SK-N-SH (cell line): ENCODE measurements at regions not wholly inside any gene's neighbourhood (a gene's known extent, or its start where the extent isn't known, plus 50 kb on each side); places are given as distances from the start of the nearest gene placed in this dataset.

Experiments
- CTCF ChIA-PET: fragments of 300-600, 350-600 bp; formaldehyde crosslinking; extraction: SDS; loops from one replicate; lab custom pipeline; 2021; lab: Yijun Ruan, JAX
- POLR2A ChIA-PET: fragments of 350-600 bp; sonication (Branson Sonifier 250); formaldehyde crosslinking; extraction: SDS; loops from one replicate; lab custom pipeline; 2020; ENCODE audit warnings: antibody characterized with exemption, inconsistent platforms; lab: Yijun Ruan, JAX
- DNase-seq: peaks from one replicate; pipeline ENCODE4 v3.0.0; 2012
- H2AFZ ChIP-seq: fragments of 200-600 bp; sonication (generic); 2 replicates; pipeline ENCODE4 v1.8.1; 2016; ENCODE audit warnings: antibody characterized with exemption, mild to moderate bottlenecking, low read depth
- H3F3A ChIP-seq: fragments of 200-600 bp; sonication (generic); replicated peaks from 2 replicates; pipeline ENCODE3; 2016; ENCODE audit warnings: antibody characterized with exemption, mild to moderate bottlenecking; ENCODE audit not compliant: insufficient read depth
- H3K27ac ChIP-seq, 2 experiments: fragments of 200-500 bp in 1 of 2; fragments of 200-600 bp in 1 of 2; sonication (Bioruptor generic) in 1 of 2; sonication (generic), shearing (Covaris generic) in 1 of 2; 2 replicates each; pipeline versions ENCODE4 v1.5.1 to v1.6.1; 2014 to 2016; ENCODE audit warnings: low read depth in 2 of 2, inconsistent platforms in 1 of 2, low read length in 1 of 2, mild to moderate bottlenecking in 1 of 2, mixed read lengths in 1 of 2
- H3K27me3 ChIP-seq: fragments of 200-600 bp; sonication (generic), shearing (Covaris generic); 2 replicates; pipeline ENCODE4 v1.6.1; 2016; ENCODE audit warnings: mixed run types; ENCODE audit not compliant: insufficient read depth
- H3K36me3 ChIP-seq, 2 experiments: fragments of 200-500 bp in 1 of 2; fragments of 200-600 bp in 1 of 2; sonication (Bioruptor generic) in 1 of 2; sonication (generic) in 1 of 2; replicated peaks in 1 of 2; 2 replicates each; pipeline versions ENCODE3 to v1.5.1; 2014 to 2016; ENCODE audit warnings: low read length in 1 of 2, mild to moderate bottlenecking in 1 of 2; ENCODE audit not compliant: insufficient read depth in 2 of 2, control insufficient read depth in 1 of 2
- H3K4me1 ChIP-seq, 2 experiments: fragments of 200-500 bp in 1 of 2; fragments of 200-600 bp in 1 of 2; sonication (Bioruptor generic) in 1 of 2; sonication (generic), shearing (Covaris generic) in 1 of 2; 2 replicates each; pipeline versions ENCODE4 v1.5.1 to v1.6.1; 2014 to 2016; ENCODE audit warnings: low read depth in 1 of 2, low read length in 1 of 2, mixed run types in 1 of 2; ENCODE audit not compliant: insufficient read depth in 2 of 2, control insufficient read depth in 1 of 2
- H3K4me2 ChIP-seq: fragments of 200-600 bp; sonication (generic), shearing (Covaris generic); 2 replicates; pipeline ENCODE4 v1.6.1; 2017; ENCODE audit warnings: mixed run types
- H3K4me3 ChIP-seq, 2 experiments: fragments of 200-500 bp in 1 of 2; fragments of 200-600 bp in 1 of 2; sonication (Bioruptor generic) in 1 of 2; sonication (generic), shearing (Covaris generic) in 1 of 2; 2 replicates each; pipeline versions ENCODE4 v1.5.1 to v1.8.1; 2014 to 2016; ENCODE audit warnings: low read depth in 2 of 2, inconsistent platforms in 1 of 2, low read length in 1 of 2, mild to moderate bottlenecking in 1 of 2, mixed read lengths in 1 of 2, moderate library complexity in 1 of 2
- H3K79me2 ChIP-seq: fragments of 200-600 bp; sonication (generic); 2 replicates; pipeline ENCODE4 v1.8.1; 2017; ENCODE audit warnings: mild to moderate bottlenecking; ENCODE audit not compliant: insufficient read depth
- H3K9ac ChIP-seq: fragments of 200-600 bp; sonication (generic); 2 replicates; pipeline ENCODE4 v1.6.1; 2017; ENCODE audit warnings: mixed run types
- H3K9me2 ChIP-seq: fragments of 200-600 bp; sonication (generic); 2 replicates; pipeline ENCODE4 v1.6.1; 2017; ENCODE audit warnings: mixed run types
- H3K9me3 ChIP-seq: fragments of 200-600 bp; sonication (generic); 2 replicates; pipeline ENCODE4 v1.6.1; 2017; ENCODE audit warnings: mixed run types, mild to moderate bottlenecking, moderate library complexity
- H4K20me1 ChIP-seq: fragments of 200-600 bp; sonication (generic); 2 replicates; pipeline ENCODE4 v1.6.1; 2017; ENCODE audit warnings: mild to moderate bottlenecking, mixed run types; ENCODE audit not compliant: insufficient read depth
- CHD2 ChIP-seq: fragments of 150-350 bp; IDR thresholded peaks from 2 replicates; pipeline ENCODE4 v1.6.1; 2018; ENCODE audit warnings: low read length; ENCODE audit not compliant: partially characterized antibody
- EP300 ChIP-seq, 2 experiments: IDR thresholded peaks; 2 replicates each; pipeline versions ENCODE4 v1.4.0 to v1.6.1; 2012; ENCODE audit warnings: borderline replicate concordance in 1 of 2, low read depth in 1 of 2, low read length in 1 of 2
- EZH2phosphoT487 ChIP-seq: fragments of 200-600 bp; sonication (generic); IDR thresholded peaks from 2 replicates; pipeline ENCODE4 v1.6.1; 2017; ENCODE audit warnings: low read depth, mixed run types, mild to moderate bottlenecking, antibody characterized with exemption, moderate library complexity, borderline replicate concordance
- FOXJ3 ChIP-seq: sonication (generic); formaldehyde crosslinking; IDR thresholded peaks from 2 replicates; pipeline ENCODE4 v1.5.1; 2020; ENCODE audit warnings: mild to moderate bottlenecking, missing genetic modification reagents
- FOXM1 ChIP-seq: IDR thresholded peaks from 2 replicates; pipeline ENCODE4 v1.4.0; 2012; ENCODE audit warnings: low read depth, mild to moderate bottlenecking
- GABPA ChIP-seq: IDR thresholded peaks from 2 replicates; pipeline ENCODE4 v1.4.0; 2012; ENCODE audit warnings: low read depth, mild to moderate bottlenecking
- GATA2 ChIP-seq: sonication (generic); formaldehyde crosslinking; IDR thresholded peaks from 2 replicates; pipeline ENCODE4 v1.5.0; 2020; ENCODE audit warnings: mild to moderate bottlenecking, missing genetic modification reagents
- MEF2A ChIP-seq: IDR thresholded peaks from 2 replicates; pipeline ENCODE4 v1.4.0; 2012; ENCODE audit warnings: low read depth, borderline replicate concordance
- NRF1 ChIP-seq: IDR thresholded peaks from 2 replicates; pipeline ENCODE4 v1.6.1; 2012; ENCODE audit warnings: low read depth, mild to moderate bottlenecking, low read length
- RCOR1 ChIP-seq: fragments of 150-350 bp; IDR thresholded peaks from 2 replicates; pipeline ENCODE4 v1.6.1; 2017; ENCODE audit warnings: antibody characterized with exemption, low read length
- RFX5 ChIP-seq: IDR thresholded peaks from 2 replicates; pipeline ENCODE4 v1.6.1; 2012; ENCODE audit warnings: mild to moderate bottlenecking, improper control_type of control experiment, low read length
- RXRA ChIP-seq: IDR thresholded peaks from 2 replicates; pipeline ENCODE4 v1.4.0; 2012; ENCODE audit warnings: low read depth, mild to moderate bottlenecking, borderline replicate concordance
- SIN3A ChIP-seq: IDR thresholded peaks from 2 replicates; pipeline ENCODE4 v1.6.1; 2012; ENCODE audit warnings: low read depth, mild to moderate bottlenecking, low read length, moderate library complexity, borderline replicate concordance
- SMC3 ChIP-seq: IDR thresholded peaks from 2 replicates; pipeline ENCODE4 v1.6.1; 2012; ENCODE audit warnings: low read depth, low read length, improper control_type of control experiment
- TEAD4 ChIP-seq: IDR thresholded peaks from 2 replicates; pipeline ENCODE4 v1.4.0; 2012; ENCODE audit warnings: mild to moderate bottlenecking, borderline replicate concordance; ENCODE audit not compliant: insufficient read depth
- USF2 ChIP-seq: fragments of 150-350 bp; IDR thresholded peaks from 2 replicates; pipeline ENCODE4 v1.6.1; 2017; ENCODE audit warnings: antibody characterized with exemption, low read length, low read depth, borderline replicate concordance
- WGBS: methylation state at CpG from one replicate; pipeline ENCODE4 v1.1.6; 2017; ENCODE audit warnings: low lambda C conversion rate; 5-methylcytosine and 5-hydroxymethylcytosine counted together
- TF ChIP-seq, protein P1 (sequence below): fragments of 200-600 bp; sonication (generic); IDR thresholded peaks from 2 replicates; pipeline ENCODE4 v1.6.1; 2017; ENCODE audit warnings: antibody characterized with exemption, mild to moderate bottlenecking, moderate library complexity
- TF ChIP-seq, protein P2 (sequence below): IDR thresholded peaks from 2 replicates; pipeline ENCODE4; 2012
- TF ChIP-seq, protein P3 (sequence below): IDR thresholded peaks from 2 replicates; pipeline ENCODE4 v1.4.0; 2012; ENCODE audit warnings: low read depth, borderline replicate concordance

GRCh38 chr6:150783813-150784212, 81.7 kb upstream of the MTHFD1L start:
- WGBS = 21% methylated on average over 2 of the region's 2 CpGs
- DNase-seq = no peak

More at GRCh38 chr6:150783813-150784212, 81.7 kb upstream of the MTHFD1L start:
- H3F3A ChIP-seq = no peaks in the 10 kb centered on the region
- no peak overlapping the region for H3K27ac ChIP-seq
- no peaks in the 10 kb centered on the region for H3K9me3 ChIP-seq
- TF ChIP-seq TEAD4 (no peak), FOXJ3 (CRISPR knock-in tag) (no peak), EZH2phosphoT487 (no peak), RXRA (no peak), RCOR1 (no peak), RFX5 (no peak), MEF2A (no peak), SMC3 (no peak), CHD2 (no peak), FOXM1 (no peak), SIN3A (no peak), GABPA (no peak), NRF1 (no peak), USF2 (no peak), GATA2 (CRISPR knock-in tag) (no peak), EP300 (IDR thresholded peaks at IDR 0.05; ENCODE audit: borderline replicate concordance in 1 of 2, low read depth in 1 of 2, low read length in 1 of 2) (no peak)
- TF ChIP-seq, protein P1, sequence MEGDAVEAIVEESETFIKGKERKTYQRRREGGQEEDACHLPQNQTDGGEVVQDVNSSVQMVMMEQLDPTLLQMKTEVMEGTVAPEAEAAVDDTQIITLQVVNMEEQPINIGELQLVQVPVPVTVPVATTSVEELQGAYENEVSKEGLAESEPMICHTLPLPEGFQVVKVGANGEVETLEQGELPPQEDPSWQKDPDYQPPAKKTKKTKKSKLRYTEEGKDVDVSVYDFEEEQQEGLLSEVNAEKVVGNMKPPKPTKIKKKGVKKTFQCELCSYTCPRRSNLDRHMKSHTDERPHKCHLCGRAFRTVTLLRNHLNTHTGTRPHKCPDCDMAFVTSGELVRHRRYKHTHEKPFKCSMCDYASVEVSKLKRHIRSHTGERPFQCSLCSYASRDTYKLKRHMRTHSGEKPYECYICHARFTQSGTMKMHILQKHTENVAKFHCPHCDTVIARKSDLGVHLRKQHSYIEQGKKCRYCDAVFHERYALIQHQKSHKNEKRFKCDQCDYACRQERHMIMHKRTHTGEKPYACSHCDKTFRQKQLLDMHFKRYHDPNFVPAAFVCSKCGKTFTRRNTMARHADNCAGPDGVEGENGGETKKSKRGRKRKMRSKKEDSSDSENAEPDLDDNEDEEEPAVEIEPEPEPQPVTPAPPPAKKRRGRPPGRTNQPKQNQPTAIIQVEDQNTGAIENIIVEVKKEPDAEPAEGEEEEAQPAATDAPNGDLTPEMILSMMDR = no peak
- TF ChIP-seq, protein P2, sequence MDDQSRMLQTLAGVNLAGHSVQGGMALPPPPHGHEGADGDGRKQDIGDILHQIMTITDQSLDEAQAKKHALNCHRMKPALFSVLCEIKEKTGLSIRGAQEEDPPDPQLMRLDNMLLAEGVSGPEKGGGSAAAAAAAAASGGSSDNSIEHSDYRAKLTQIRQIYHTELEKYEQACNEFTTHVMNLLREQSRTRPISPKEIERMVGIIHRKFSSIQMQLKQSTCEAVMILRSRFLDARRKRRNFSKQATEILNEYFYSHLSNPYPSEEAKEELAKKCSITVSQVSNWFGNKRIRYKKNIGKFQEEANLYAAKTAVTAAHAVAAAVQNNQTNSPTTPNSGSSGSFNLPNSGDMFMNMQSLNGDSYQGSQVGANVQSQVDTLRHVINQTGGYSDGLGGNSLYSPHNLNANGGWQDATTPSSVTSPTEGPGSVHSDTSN = no peak
- TF ChIP-seq, protein P3, sequence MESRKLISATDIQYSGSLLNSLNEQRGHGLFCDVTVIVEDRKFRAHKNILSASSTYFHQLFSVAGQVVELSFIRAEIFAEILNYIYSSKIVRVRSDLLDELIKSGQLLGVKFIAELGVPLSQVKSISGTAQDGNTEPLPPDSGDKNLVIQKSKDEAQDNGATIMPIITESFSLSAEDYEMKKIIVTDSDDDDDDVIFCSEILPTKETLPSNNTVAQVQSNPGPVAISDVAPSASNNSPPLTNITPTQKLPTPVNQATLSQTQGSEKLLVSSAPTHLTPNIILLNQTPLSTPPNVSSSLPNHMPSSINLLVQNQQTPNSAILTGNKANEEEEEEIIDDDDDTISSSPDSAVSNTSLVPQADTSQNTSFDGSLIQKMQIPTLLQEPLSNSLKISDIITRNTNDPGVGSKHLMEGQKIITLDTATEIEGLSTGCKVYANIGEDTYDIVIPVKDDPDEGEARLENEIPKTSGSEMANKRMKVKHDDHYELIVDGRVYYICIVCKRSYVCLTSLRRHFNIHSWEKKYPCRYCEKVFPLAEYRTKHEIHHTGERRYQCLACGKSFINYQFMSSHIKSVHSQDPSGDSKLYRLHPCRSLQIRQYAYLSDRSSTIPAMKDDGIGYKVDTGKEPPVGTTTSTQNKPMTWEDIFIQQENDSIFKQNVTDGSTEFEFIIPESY = no peak
- TF ChIP-seq, all 33 proteins: peak for 0
- Histone ChIP-seq H2AFZ (no peak overlapping the region), H3K4me1 (no peaks in the 10 kb centered on the region), H3K79me2 (no peaks in the 10 kb centered on the region), H3K9ac (no peak overlapping the region), H4K20me1 (no peaks in the 10 kb centered on the region), H3K9me2 (no peaks in the 10 kb centered on the region), H3K27me3 (no peaks in the 10 kb centered on the region), H3K36me3 (no peaks in the 10 kb centered on the region), H3K4me2 (no peak overlapping the region), H3K4me3 (no peak overlapping the region)
- ChIA-PET POLR2A (no interaction called here), CTCF (interaction anchor here (1.6 kb wide), 1 partner anchor 34 kb away, joined by 5 read pairs; no protein-coding TSS in a partner anchor)
